NCI-H345 (cell line): ENCODE measurements at regions not wholly inside any gene's neighbourhood (a gene's known extent, or its start where the extent isn't known, plus 50 kb on each side); places are given as distances from the start of the nearest gene placed in this dataset.
A peak's percentile ranks its signal among the peaks of the same experiment; 100 is the strongest.

Experiments
- DNase-seq: peaks from one replicate; lab custom pipeline; 2025; lab: John Stamatoyannopoulos, UW

GRCh38 chr10:47190301-47190700 lies 109.7 kb upstream of the GDF10 start:
- DNase-seq: peak; percentile 88

DNA sequence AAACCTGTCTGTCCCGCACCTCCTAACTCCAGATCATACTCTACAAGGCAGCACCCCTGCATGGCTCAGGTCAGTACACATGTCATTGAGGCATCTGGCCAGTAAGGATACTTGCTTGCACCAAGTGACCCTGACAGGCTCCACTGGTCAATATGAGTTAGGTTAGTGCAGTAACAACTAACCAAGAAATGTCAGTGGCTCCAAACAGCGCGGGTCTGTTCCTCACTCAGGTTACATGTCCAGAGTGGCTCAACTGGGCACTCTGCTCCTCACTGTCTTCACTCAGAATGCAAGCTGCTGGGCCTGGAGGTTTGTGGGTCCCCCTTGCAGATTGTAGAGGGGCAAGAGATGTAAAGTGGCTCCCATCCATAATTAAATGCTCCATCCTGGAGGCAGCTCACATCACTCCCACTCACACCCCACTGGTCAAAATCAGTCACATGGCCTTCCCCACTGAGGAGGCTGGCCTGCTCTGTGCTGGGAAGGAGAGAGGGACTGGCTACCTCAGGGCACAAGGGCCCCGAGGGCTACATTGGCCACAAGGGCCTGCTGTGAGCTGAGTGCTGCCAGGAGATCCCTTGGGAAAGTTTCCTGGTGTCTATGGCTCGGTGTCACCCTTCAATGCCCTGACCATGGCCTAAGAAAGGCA lies 109.1 kb upstream of the GDF10 start:
- DNase-seq: no peak

DNA sequence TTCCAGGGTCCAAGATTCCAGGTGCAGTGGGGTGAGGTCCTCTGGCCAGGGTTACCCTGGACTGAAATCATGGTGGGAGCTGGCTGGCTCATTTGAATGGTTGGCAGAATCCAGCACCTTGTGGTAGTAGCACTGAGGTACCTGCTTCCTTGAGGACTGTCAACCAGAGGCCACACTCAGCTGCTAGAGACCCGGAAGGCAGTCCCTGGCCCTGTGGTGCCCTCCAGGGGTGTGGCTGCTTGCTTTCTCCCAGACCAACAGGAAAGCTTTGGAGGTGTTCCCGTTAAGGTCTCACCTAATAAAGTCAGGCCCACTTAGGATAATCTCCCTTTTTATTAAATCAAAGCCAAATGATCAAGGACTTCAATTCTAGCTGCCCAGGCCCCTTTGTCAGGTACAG lies 107.7 kb upstream of the GDF10 start:
- no peak for DNase-seq

DNA sequence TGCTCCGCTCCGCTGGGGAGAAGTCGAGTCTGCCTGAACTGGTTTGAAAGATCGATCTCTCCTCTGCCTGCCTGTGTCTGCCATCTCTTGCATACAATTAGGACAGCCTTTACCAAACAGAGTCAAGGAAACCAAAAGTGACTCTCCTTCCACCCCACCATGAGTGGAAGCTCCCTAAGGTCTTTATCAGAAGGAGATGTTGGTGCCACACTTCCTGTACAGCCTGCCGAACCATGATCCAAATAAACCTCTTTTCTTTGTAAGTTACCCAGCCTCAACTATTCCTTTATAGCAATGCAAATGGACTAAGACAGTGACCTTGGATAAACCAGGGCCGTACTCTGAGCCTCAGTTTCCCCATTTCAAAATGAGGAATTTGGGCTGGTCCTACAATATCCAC lies 106.3 kb upstream of the GDF10 start:
- DNase-seq: no peak

- DNase-seq: no peak
Measured at GRCh38 chr10:47195274-47195885, 104.6 kb upstream of the GDF10 start.

DNA sequence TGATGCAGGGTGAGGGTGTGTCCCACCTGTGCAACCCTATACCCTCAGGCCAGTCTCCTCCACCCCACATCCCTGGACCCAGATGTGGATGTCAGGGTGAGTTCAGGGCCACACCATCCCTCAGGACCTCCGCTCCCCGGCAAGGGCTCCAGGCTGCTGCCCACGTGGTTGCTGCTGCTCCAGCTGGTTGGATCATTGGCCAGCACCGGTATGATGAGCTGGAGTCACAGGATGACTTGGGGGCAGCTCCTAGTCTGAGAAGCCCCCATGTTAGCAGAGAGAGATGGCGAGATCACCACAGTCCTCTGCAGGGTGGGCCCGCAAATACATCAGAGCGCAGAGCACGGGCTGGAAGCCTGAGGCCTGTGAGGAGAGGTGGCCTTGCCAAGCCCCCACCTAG lies 103.3 kb upstream of the GDF10 start:
- no peak for DNase-seq

GRCh38 chr10:47198221-47198620 lies 101.8 kb upstream of the GDF10 start:
- no peak for DNase-seq

- DNase-seq: no peak
Measured at GRCh38 chr10:47205192-47205591, 94.8 kb upstream of the GDF10 start.

- no peak for DNase-seq
Measured at GRCh38 chr10:47206449-47207280, 93.3 kb upstream of the GDF10 start.

GRCh38 chr10:47207281-47207615 lies 92.7 kb upstream of the GDF10 start:
- DNase-seq: no peak

- DNase-seq: no peak
Measured at GRCh38 chr10:47207894-47208469, 92.0 kb upstream of the GDF10 start.

- no peak for DNase-seq
Measured at GRCh38 chr10:47209466-47209865, 90.5 kb upstream of the GDF10 start.

GRCh38 chr10:47214520-47214919 lies 85.5 kb upstream of the GDF10 start:
- no peak for DNase-seq

GRCh38 chr10:47217113-47217512 lies 82.9 kb upstream of the GDF10 start:
- DNase-seq: no peak

GRCh38 chr10:47218803-47219202 lies 81.2 kb upstream of the GDF10 start:
- DNase-seq: no peak

DNA sequence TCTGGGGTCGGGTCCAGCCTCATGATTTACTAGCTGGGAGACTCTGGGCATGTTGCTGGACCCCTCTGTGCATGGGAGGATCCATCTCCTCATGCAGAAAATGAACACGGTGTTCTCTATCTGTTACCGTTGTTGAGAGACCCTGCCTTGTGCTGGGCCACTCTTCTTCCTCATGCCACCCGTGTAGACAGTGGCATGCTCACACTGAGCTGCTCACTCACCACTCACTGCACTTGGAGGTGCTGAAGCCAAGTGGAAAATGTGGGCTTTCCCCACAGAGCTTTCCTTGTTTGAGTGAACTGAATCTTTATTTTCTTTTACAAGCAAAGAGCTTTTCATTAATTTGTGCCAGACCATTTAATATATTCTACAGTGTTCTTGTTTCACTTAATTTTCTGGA lies 77.5 kb upstream of the GDF10 start:
- DNase-seq: no peak

GRCh38 chr10:47223236-47223635 lies 76.8 kb upstream of the GDF10 start:
- DNase-seq: no peak

DNA sequence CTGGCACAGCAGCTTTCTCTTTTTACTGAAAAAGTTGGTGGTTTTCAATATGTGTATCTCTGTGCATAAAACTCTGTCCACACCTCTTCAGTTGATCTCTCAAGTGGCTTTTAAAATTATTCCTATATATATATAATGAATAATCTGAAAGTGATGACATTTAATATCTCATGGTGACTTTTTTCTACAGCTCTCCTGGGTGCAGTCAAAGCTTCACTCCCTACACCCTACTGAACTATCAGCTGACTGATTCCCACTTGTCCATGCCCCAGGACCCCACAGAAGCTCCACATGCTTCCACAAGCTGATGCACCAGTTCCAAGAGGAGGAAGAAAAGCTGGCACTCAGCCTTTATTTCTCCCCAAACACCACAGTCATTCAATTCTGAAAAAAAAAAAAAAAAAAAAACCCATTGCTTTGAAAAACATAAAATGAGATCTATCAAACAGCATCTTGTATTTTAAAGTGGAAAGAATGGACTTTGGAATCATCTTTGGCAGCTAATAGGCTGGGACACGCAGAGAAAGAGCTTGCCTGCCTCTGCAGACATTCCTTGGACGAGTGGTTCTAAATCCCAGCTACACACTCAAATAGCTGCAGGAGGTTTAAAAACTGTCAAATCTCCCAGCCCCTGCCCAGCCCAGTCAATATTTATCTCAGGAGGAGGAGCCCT lies 75.3 kb upstream of the GDF10 start:
- no peak for DNase-seq

- DNase-seq: no peak
Measured at GRCh38 chr10:47225219-47225927, 74.6 kb upstream of the GDF10 start.

DNA sequence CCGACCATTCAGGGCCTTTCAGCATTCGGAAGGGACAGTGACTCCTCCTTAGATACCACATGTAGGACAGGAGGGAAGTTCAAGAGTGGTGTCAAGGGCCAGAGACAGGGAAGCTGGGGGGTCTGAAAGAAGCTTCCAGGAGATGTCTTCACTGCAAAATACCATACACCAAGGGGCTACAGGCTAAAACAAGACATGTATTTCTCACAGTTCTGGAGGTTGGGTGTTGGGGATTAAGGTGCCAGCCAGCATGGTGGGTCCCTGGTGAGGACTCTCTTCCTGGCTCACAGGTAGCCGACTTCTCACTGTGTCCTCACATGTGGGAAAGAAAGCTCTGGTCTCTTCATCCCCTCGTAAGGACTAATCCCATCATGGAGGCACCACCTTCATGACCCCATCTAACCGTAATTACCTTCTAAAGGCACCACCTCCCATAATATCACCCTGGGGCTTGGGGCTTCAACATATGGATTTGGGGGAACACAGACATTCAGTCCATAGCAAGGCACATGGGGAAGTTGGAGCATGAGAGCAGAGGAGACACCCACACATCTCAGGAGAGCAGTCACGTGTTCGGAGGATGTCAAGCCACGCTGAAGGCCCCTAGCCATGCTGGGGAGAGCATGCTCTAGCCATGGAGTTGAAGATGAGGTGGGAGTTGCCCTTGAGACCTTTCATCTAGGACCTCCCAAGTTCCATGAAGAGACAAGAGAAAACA lies 73.9 kb upstream of the GDF10 start:
- DNase-seq: no peak

- no peak for DNase-seq
Measured at GRCh38 chr10:47230482-47230881, 69.5 kb upstream of the GDF10 start.
